DND-41 (cell line): ENCODE measurements at regions not wholly inside any gene's neighbourhood (a gene's known extent, or its start where the extent isn't known, plus 50 kb on each side); places are given as distances from the start of the nearest gene placed in this dataset.

ENCODE experiments used
- ATAC-seq: fragments of 200-7000 bp; cut with Tn5 transposase; 3 replicates; pipeline ENCODE4 v1.9.1; 2021; ENCODE audit warnings: low read depth; ENCODE audit not compliant: insufficient read depth
- DNase-seq: peaks from one replicate; pipeline ENCODE4 v3.0.0-alpha.2; 2020
- H2AFZ ChIP-seq: 2 replicates; pipeline ENCODE4 v1.6.0; 2012; ENCODE audit warnings: low read depth, low read length
- H3K27ac ChIP-seq: 2 replicates; pipeline ENCODE4 v1.5.1; 2012; ENCODE audit warnings: low read length, inconsistent platforms
- H3K27me3 ChIP-seq: fragments of 200-600 bp; sonication (generic); 2 replicates; pipeline ENCODE4 v1.6.0; 2012; ENCODE audit warnings: low read length, mild to moderate bottlenecking, inconsistent platforms; ENCODE audit not compliant: insufficient read depth, poor library complexity
- H3K36me3 ChIP-seq: 2 replicates; pipeline ENCODE4 v1.5.1; 2012; ENCODE audit warnings: low read length, inconsistent platforms; ENCODE audit not compliant: insufficient read depth
- H3K4me1 ChIP-seq: 2 replicates; pipeline ENCODE4 v1.5.1; 2012; ENCODE audit warnings: mild to moderate bottlenecking, low read length; ENCODE audit not compliant: insufficient read depth
- H3K4me2 ChIP-seq: 2 replicates; pipeline ENCODE4 v1.6.0; 2012; ENCODE audit warnings: mild to moderate bottlenecking, moderate library complexity, low read length, inconsistent platforms; ENCODE audit not compliant: insufficient read depth
- H3K4me3 ChIP-seq, 2 experiments: fragments of 200-600 bp in 1 of 2; shearing (Covaris generic) in 1 of 2; 2 replicates each; pipeline ENCODE4 v1.5.1; 2012 to 2016; ENCODE audit warnings: inconsistent platforms in 2 of 2, low read length in 2 of 2, mild to moderate bottlenecking in 2 of 2, low read depth in 1 of 2, moderate library complexity in 1 of 2
- H3K79me2 ChIP-seq: 2 replicates; pipeline ENCODE4 v1.6.0; 2012; ENCODE audit warnings: low read length, inconsistent platforms; ENCODE audit not compliant: insufficient read depth
- H3K9ac ChIP-seq: 2 replicates; pipeline ENCODE4 v1.6.0; 2012; ENCODE audit warnings: low read depth, mild to moderate bottlenecking, inconsistent platforms, low read length, moderate library complexity
- H3K9me3 ChIP-seq: 2 replicates; pipeline ENCODE4 v1.5.1; 2012; ENCODE audit warnings: low read length, moderate library complexity, mild to moderate bottlenecking, inconsistent platforms; ENCODE audit not compliant: insufficient read depth, severe bottlenecking
- H4K20me1 ChIP-seq: 2 replicates; pipeline ENCODE4 v1.6.0; 2012; ENCODE audit warnings: low read length; ENCODE audit not compliant: insufficient read depth
- CTCF ChIP-seq: IDR thresholded peaks from 2 replicates; pipeline ENCODE4 v1.5.1; 2012; ENCODE audit warnings: borderline replicate concordance, low read length, moderate library complexity, mild to moderate bottlenecking; ENCODE audit not compliant: poor library complexity, severe bottlenecking; ENCODE audit errors: extremely low read depth
- EZH2 ChIP-seq: IDR thresholded peaks from 3 replicates; pipeline ENCODE4 v1.6.1; 2012; ENCODE audit warnings: borderline replicate concordance, low read depth, mild to moderate bottlenecking, moderate library complexity, low read length, inconsistent platforms; ENCODE audit not compliant: severe bottlenecking

GRCh38 chr13:107203146-107203847, 635.4 kb upstream of the ARGLU1 start:
- H3K4me2 ChIP-seq: no peak overlapping the region
- no peaks in the 10 kb centered on the region for H4K20me1 ChIP-seq
- no peaks in the 10 kb centered on the region for H3K36me3 ChIP-seq
- no peaks in the 10 kb centered on the region for H3K9me3 ChIP-seq
- H3K27ac ChIP-seq: no peak overlapping the region
- no peak overlapping the region for H3K9ac ChIP-seq
- ATAC-seq (peak; percentile 47; the same call in 1 of the 3 replicates), DNase-seq (peak; percentile 16)
- no peak overlapping the region for H2AFZ ChIP-seq
- TF ChIP-seq EZH2: no peak
- TF ChIP-seq CTCF: peak; percentile 60
- no peaks in the 10 kb centered on the region for H3K79me2 ChIP-seq
- H3K4me3 ChIP-seq: no peak overlapping the region
- no peaks in the 10 kb centered on the region for H3K4me1 ChIP-seq
- peaks cover 3% of the 10 kb centered on the region for H3K27me3 ChIP-seq

DNA sequence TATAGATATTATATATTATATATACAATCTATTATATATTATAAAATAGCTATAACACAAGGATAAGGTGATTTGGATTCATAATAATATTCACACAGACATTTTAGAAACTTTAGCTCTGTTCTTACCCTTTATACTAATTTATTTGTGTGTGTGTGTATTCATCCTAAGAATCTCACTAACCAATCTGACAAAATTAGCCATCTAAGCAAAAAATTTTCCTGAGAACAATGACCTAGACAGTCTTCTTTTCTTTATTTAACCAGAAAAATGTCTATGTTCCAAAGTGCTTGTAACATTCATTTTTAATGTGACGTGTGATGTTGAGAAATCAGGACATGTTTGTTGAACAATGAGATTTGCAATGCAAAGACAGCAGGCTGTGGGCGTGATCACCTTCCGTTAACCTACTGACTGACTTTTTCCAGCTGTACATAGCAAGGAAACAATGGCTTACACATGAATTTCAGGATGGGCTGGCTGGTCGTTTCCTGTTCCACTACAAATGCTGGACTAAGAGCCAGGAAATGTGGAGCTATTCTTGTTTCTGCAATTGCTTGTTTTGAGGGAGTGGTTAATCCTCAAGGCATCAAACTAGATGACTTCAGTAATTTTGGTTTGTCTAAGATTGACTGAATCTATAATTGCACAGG, 634.6 kb upstream of the ARGLU1 start:
- no peaks in the 10 kb centered on the region for H4K20me1 ChIP-seq
- H3K79me2 ChIP-seq: no peaks in the 10 kb centered on the region
- H3K4me2 ChIP-seq: no peak overlapping the region
- no peaks in the 10 kb centered on the region for H3K4me1 ChIP-seq
- no peak overlapping the region for H2AFZ ChIP-seq
- no peak overlapping the region for H3K27ac ChIP-seq
- no peak overlapping the region for H3K4me3 ChIP-seq
- H3K9me3 ChIP-seq: no peaks in the 10 kb centered on the region
- no peaks in the 10 kb centered on the region for H3K36me3 ChIP-seq
- H3K27me3 ChIP-seq: peaks cover 3% of the 10 kb centered on the region
- H3K9ac ChIP-seq: no peak overlapping the region
- DNase-seq (no peak), ATAC-seq (no peak)
- no peak for TF ChIP-seq EZH2
- no peak for TF ChIP-seq CTCF

DNA sequence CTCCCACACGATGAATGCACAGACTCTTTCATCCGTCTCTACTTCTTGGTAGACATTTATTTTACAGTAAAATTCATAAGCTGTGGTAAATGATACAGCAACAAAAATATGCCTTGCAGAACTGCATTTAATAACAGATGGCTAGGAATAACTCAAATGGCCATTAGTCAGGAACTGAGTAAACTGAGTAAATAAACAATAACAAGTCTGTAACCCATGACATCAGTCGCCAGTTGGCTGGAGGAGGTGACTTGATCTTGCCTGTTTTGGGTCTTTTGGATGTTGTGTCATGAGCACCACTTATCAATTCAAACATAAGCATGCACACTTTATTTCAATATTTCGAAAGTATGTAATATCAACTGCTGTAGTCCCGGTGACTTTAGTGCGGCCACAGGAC, 632.6 kb upstream of the ARGLU1 start:
- DNase-seq (no peak), ATAC-seq (no peak)
- Histone ChIP-seq H2AFZ (no peak overlapping the region), H3K27me3 (peaks cover 3% of the 10 kb centered on the region), H3K4me2 (no peak overlapping the region), H3K9me3 (no peaks in the 10 kb centered on the region), H3K4me3 (no peak overlapping the region), H4K20me1 (no peaks in the 10 kb centered on the region), H3K79me2 (no peaks in the 10 kb centered on the region), H3K36me3 (no peaks in the 10 kb centered on the region), H3K27ac (no peak overlapping the region), H3K4me1 (no peaks in the 10 kb centered on the region), H3K9ac (no peak overlapping the region)
- no peak for TF ChIP-seq EZH2
- no peak for TF ChIP-seq CTCF
